HG02973 (cell line): ENCODE measurements at regions not wholly inside any gene's neighbourhood (a gene's known extent, or its start where the extent isn't known, plus 50 kb on each side); places are given as distances from the start of the nearest gene placed in this dataset.

Source experiments
- ATAC-seq: cut with Tn5 transposase; IDR thresholded peaks from one replicate; pipeline ENCODE4 v1.9.1; 2021; ENCODE audit warnings: moderate library complexity; ENCODE audit not compliant: unreplicated experiment

DNA sequence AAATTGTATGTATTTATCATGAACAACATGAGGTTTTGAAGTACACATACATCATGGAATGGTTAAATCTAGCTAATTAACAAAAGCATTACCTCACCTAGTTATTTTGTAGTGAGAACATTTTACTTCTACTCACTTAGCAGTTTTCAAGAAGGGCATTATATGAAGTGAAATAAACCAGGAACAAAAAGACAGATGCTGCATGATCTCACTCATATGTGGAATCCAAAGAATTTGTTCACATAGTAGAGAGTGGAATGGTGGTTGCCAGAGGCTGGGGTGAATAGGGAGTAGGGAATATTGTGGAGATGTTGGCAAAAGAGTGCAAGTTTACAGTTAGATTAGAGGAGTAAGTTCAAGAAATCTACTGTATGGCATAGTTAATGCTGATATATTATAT, 292.0 kb downstream of the ASXL3 start:
- ATAC-seq: no peak

- no peak for ATAC-seq
Measured at GRCh38 chr18:33866386-33866785, 288.4 kb downstream of the ASXL3 start.

DNA sequence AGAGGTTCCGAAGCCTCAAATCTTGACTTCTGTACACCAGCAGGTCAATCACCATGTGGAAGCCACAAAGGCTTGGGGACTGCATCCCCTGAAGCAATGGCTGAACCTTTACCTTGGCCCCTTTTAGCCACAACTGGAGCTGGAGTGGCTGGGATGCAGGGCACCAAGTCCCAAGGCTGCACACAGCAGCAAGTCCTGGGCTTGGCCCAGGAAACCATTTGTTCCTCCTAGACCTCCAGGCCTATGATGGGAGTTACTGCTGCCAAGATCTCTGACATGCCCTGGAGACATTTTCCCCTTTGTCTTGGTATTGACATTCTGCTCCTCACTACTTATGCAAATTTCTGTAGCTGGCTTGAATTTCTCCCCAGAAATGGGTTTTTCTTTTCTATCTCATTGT, 285.9 kb downstream of the ASXL3 start:
- ATAC-seq: no peak

- ATAC-seq: no peak
Measured at GRCh38 chr18:33854827-33855139, 276.8 kb downstream of the ASXL3 start.

DNA sequence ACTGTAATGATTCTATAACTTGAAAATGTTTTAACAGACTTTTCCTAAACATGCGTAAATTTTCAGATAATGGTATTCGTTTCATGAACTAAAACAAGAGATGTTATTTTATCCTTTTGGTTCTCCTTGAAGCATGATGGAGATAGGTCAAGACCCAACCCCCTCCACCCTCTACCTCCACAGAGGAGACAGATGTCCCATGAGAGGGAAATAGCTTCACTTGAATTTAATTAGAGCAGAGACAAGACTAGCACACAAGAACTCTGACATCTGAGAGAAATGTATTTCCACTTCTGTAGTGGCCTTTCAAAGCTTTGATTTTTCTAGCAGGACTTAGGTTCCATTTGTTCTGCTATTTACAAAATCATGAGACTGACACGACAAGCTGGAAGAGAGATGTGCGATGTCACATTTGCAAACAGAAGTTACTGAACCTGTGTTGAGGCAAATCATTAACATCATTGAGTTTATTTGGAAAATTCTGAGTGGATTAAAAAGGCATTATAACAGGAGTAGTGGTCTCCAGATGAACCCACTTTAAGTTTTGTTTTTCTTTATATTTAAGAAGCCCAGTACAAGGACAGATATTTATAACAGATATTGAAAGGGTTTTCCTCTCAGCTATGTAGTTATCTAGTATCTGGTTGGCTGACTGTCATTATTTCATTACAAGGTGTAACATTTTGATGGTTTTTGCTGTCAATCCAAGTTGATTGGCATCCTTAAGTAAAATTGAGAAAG, 276.2 kb downstream of the ASXL3 start:
- ATAC-seq: no peak

DNA sequence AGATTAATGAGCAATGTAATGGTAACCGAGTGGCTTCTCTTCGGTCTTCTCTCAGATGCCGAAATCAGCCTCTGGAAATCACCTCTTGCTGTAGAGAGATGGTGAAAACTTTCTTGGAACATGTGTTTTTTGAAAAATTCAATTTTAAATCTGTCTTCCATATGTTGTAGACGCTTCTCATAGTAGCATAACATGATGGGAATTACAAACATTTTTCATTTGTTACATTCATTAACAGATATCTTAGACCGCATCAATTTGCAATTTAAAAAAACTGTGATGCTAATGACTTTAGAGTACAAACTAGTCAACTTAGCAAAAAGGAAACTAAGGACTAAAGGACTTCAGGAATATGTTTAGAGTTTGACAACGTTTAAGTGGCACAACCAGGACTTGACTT, 275.2 kb downstream of the ASXL3 start:
- ATAC-seq: no peak

DNA sequence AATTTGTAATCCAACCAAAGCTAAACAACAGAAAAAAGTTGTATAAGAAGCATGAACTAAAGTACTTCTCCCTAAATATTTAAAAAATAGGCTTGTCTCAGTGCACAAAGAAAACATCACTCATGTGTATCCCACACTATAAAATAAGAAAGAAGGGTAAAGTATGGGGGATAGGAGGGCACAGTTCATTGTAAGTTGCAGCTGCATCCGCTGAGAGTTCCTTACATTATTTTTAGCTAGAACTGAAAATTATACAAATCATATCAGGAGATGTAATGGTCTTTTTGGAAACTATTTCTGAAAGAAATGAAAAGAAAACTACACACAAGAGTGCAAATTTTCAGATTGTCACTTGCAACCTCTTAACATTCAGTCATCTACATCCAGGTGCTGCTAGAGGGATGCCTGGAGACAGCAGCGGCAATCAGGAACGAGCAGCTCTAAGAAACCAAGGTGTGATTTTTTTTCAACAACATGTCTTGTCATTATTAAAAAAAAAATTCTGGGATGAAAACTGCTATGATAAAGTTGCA, 273.6 kb downstream of the ASXL3 start:
- no peak for ATAC-seq

DNA sequence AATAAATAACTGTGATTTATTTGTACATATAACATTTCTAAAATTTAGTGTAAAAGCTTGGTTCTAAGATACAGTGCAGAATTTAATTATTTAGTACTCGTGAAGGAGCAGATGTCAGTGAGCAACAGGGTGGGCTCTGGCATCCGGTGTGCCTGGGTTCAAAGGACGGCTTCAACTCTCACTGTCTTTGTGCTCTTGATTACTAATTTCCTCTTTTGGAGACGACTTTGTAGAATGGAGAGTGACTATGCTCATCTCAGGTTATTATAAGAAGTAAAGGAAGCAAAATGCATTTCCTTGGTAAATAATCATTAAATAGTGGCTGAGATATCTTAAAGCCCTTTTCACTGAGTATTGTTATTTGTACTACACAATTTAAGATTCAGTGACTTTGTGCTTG, 271.7 kb downstream of the ASXL3 start:
- no peak for ATAC-seq

DNA sequence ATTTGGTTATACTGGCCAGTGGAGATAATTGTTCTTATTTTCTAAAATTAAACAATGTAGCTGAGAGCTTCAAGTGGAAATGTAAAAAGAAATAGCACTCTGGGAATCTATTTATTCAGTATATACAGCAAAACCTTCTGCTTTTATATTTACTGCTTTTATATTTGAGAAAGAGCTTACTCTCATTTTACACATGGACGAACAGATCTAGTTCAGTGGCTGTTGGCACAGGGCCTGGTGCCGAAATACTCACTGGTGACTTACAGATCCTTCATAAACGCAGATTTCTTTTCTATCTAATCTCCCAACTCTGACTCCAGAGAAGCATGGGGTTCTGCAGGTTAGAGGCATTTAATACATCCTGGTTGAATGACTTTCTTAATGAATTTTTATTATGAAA, 266.2 kb downstream of the ASXL3 start:
- ATAC-seq: no peak

- no peak for ATAC-seq
Measured at GRCh38 chr18:33841221-33841967, 263.4 kb downstream of the ASXL3 start.

DNA sequence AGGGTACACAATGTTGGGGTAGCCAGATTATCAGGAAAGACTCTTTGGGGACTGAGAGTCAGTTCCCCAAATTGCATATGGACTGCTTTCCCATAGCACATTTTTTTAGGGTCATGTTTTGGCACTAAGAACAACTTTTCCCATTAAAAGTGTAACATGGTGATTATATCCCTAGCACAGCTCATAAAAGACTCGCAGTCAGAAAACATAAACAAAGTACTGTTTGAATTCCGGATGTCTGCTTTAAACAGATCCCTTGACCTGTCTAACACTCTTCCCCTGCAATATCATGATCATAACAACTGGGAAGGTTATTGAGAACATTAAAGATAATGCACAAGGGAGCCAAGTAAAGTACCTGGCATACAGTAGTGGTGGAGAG, 262.2 kb downstream of the ASXL3 start:
- no peak for ATAC-seq

GRCh38 chr18:33839452-33840211, 261.6 kb downstream of the ASXL3 start:
- peak; percentile 59 for ATAC-seq

DNA sequence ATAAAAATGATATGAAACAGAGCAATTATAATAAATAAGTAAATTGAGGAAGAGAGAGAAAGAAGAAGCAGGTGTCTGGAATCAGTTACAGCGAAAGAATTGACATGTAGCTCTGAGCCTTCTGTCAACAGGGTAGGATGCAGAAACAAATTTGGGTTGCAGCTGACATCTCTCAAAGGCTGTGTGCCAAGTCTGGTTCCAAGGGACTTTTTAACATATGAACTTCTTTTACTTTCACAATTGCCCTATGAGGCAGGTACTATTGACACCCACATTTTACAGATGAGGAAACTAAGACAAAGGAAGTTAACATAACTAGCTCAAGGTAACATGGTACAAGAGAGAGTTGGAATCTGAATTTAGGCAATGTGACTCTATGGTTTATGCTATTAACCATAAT, 260.0 kb downstream of the ASXL3 start:
- ATAC-seq: no peak

DNA sequence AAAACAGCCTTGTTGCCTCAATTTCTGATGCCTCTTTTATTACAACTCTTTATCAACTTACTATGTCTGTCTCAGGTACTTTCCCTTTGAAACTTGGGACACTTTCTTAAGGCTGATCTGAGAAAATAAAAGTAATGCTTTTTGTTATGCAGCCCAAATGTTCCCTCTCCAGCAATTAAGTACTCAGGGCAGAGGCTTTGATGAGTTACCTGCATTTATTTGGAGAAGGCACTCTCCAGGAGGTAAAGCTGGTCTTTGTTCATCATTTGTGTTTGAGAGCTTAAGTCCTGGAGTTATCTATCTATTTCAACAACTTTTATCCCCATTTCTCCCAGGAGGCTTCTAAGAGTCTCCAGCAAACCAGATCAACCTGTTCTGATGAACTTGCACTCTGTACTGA, 259.2 kb downstream of the ASXL3 start:
- ATAC-seq: no peak

- ATAC-seq: no peak
Measured at GRCh38 chr18:33836564-33836963, 258.5 kb downstream of the ASXL3 start.

- no peak for ATAC-seq
Measured at GRCh38 chr18:33835419-33835818, 257.4 kb downstream of the ASXL3 start.

GRCh38 chr18:33833842-33834241, 255.8 kb downstream of the ASXL3 start:
- no peak for ATAC-seq

DNA sequence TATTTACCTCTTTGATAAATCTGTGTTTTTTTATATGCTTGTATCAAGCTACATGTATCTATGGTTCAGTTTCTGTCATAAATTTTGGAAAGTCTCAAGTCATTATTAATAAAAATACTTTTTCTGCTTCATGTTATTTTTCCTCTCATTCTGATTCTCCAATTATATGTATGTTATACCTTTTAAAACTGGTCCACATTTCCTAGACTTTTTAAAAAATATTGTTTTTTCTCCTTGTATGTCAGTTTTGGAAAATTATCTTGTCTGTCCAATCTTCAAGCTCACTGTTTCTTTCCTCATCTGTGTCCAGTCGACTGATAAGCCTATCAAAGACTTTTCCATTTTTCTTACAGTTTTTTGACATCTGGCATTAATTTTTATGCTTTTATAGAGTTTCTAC, 253.4 kb downstream of the ASXL3 start:
- ATAC-seq: no peak

DNA sequence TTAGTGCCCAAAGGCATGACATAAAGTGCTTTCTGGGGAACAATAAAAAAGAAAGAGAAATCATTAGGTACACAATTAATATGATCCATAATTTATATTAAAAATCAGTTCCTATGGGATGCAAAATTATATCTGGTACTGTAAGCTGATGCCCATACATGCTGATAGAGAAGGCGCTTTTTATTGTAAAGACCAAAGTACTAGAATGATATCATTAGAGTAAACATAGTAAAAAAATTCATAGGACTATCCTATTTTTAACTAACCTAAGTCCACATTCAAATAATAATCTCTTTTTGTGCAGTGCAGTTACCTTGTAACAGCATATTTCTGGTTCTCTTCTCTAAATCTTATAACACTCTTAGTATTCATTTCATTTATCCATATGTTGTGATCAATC, 252.2 kb downstream of the ASXL3 start:
- no peak for ATAC-seq

DNA sequence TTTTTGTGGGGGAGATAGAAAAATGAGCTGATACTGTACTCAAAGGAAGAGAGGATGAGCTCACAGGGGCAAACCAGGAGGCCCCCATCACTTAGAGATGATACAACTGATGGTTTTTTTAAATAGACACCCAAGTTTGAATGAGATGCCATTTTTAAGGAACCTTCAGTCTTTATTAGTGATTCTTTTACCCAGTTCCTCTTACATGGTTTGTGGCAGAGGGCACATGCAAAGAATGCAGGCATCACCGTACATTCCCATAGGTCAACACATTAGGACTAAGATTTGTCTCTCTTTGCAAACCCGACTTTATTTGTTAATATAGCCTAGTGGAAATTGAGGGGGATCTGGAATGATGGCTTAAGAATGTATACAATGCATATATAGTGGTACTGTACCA, 250.9 kb downstream of the ASXL3 start:
- ATAC-seq: no peak

DNA sequence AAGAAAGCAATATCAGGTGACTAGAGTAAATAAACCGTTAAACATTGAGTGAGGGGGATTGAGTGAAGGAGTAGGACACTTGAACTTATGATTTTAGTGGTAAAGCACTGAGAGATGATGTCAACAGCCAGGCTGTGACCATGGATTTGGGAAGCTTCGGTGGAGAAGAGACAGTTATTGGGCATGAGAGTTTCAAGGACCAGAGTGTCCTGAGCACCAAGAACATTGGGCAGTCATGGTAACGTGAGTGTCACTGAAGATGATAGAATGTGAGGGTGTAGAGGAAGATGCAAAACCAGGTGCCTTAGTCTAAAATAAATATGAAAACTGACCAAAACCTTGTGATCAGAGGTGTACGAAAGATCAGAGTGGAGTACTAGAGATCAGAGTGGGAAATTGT, 248.1 kb downstream of the ASXL3 start:
- ATAC-seq: no peak

GRCh38 chr18:33821503-33821902, 243.5 kb downstream of the ASXL3 start:
- ATAC-seq: no peak
